DOHH2 (cell line): ENCODE measurements at regions not wholly inside any gene's neighbourhood (a gene's known extent, or its start where the extent isn't known, plus 50 kb on each side); places are given as distances from the start of the nearest gene placed in this dataset.

Experiments used
- CTCF ChIP-seq: fragments of 200-600 bp; sonication (generic); IDR thresholded peaks from one replicate; pipeline ENCODE4 v1.5.1; 2014; ENCODE audit warnings: antibody characterized with exemption, mild to moderate bottlenecking, low read depth, low read length; ENCODE audit not compliant: poor library complexity, severe bottlenecking
- EZH2phosphoT487 ChIP-seq: fragments of 200-600 bp; sonication (generic); IDR thresholded peaks from 2 replicates; pipeline ENCODE4 v1.6.1; 2017; ENCODE audit warnings: borderline replicate concordance, mild to moderate bottlenecking, antibody characterized with exemption, low read length, moderate library complexity, mixed read lengths

DNA sequence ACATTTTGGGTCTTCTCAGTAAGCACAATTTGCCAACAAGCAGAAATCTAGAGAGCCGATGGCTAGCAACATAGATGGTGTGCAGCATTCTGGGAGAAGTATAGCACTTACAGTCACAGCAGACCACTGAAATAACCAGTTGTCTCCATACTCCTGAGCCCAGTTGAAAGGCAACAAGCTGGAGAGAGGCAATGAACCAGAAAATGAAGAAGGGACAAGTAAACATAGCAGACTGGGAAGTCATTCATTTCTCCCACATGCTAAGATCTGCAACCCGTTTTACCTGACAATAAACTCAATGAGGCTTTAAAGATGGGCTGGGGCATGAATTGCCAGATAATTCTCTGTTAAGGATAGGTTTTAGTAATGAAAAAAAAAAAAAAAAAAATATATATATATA lies 575.6 kb upstream of the GRAMD2B start:
- no peak for TF ChIP-seq CTCF
- TF ChIP-seq EZH2phosphoT487 = no peak
